DOHH2 (cell line): ENCODE measurements at regions not wholly inside any gene's neighbourhood (a gene's known extent, or its start where the extent isn't known, plus 50 kb on each side); places are given as distances from the start of the nearest gene placed in this dataset.

Experiments
- H3F3A ChIP-seq: fragments of 200-600 bp; sonication (generic), shearing (Covaris generic); 2 replicates; pipeline ENCODE4 v1.6.0; 2016; ENCODE audit warnings: antibody characterized with exemption, mild to moderate bottlenecking; ENCODE audit not compliant: control insufficient read depth, insufficient read depth
- H3K27ac ChIP-seq: fragments of 200-600 bp; sonication (generic); 2 replicates; pipeline ENCODE4 v1.5.1; 2014; ENCODE audit warnings: low read depth, mild to moderate bottlenecking, low read length, moderate library complexity
- H3K27me3 ChIP-seq: fragments of 200-600 bp; sonication (generic); 2 replicates; pipeline ENCODE4 v1.6.1; 2014; ENCODE audit warnings: mild to moderate bottlenecking, low read length, mixed read lengths; ENCODE audit not compliant: control insufficient read depth
- H3K36me3 ChIP-seq: fragments of 200-600 bp; sonication (generic); 2 replicates; pipeline ENCODE4 v1.6.1; 2014; ENCODE audit warnings: mild to moderate bottlenecking, low read length, moderate library complexity, mixed read lengths; ENCODE audit not compliant: control insufficient read depth
- H3K4me1 ChIP-seq: fragments of 200-600 bp; sonication (generic); 2 replicates; pipeline ENCODE4 v1.6.1; 2014; ENCODE audit warnings: mild to moderate bottlenecking, low read length, mixed read lengths; ENCODE audit not compliant: control insufficient read depth
- H3K4me2 ChIP-seq: fragments of 200-600 bp; sonication (generic); 2 replicates; pipeline ENCODE4 v1.6.0; 2014; ENCODE audit warnings: mild to moderate bottlenecking, low read length, moderate library complexity
- H3K4me3 ChIP-seq: fragments of 200-600 bp; sonication (generic); 2 replicates; pipeline ENCODE4 v1.5.1; 2014; ENCODE audit warnings: mild to moderate bottlenecking, low read length, mixed read lengths
- H3K79me2 ChIP-seq: fragments of 200-600 bp; sonication (generic); 2 replicates; pipeline ENCODE4 v1.6.1; 2014; ENCODE audit warnings: mild to moderate bottlenecking, low read length, mixed read lengths; ENCODE audit not compliant: control insufficient read depth
- H3K9me2 ChIP-seq: fragments of 200-600 bp; sonication (generic); replicated peaks from 2 replicates; pipeline ENCODE4 v1.6.1; 2014; ENCODE audit warnings: mild to moderate bottlenecking, low read length, mixed read lengths; ENCODE audit not compliant: control insufficient read depth
- H3K9me3 ChIP-seq: fragments of 200-600 bp; sonication (generic); 2 replicates; pipeline ENCODE4 v1.6.1; 2014; ENCODE audit warnings: antibody characterized with exemption, low read length, mixed read lengths; ENCODE audit not compliant: control insufficient read depth, insufficient read depth
- H4K20me1 ChIP-seq: fragments of 200-600 bp; sonication (generic); 2 replicates; pipeline ENCODE4 v1.6.0; 2014; ENCODE audit warnings: low read depth, mild to moderate bottlenecking, antibody characterized with exemption, low read length, moderate library complexity; ENCODE audit not compliant: control insufficient read depth, insufficient read depth
- CTCF ChIP-seq: fragments of 200-600 bp; sonication (generic); IDR thresholded peaks from one replicate; pipeline ENCODE4 v1.5.1; 2014; ENCODE audit warnings: antibody characterized with exemption, mild to moderate bottlenecking, low read depth, low read length; ENCODE audit not compliant: poor library complexity, severe bottlenecking
- EZH2phosphoT487 ChIP-seq: fragments of 200-600 bp; sonication (generic); IDR thresholded peaks from 2 replicates; pipeline ENCODE4 v1.6.1; 2017; ENCODE audit warnings: borderline replicate concordance, mild to moderate bottlenecking, antibody characterized with exemption, low read length, moderate library complexity, mixed read lengths

DNA sequence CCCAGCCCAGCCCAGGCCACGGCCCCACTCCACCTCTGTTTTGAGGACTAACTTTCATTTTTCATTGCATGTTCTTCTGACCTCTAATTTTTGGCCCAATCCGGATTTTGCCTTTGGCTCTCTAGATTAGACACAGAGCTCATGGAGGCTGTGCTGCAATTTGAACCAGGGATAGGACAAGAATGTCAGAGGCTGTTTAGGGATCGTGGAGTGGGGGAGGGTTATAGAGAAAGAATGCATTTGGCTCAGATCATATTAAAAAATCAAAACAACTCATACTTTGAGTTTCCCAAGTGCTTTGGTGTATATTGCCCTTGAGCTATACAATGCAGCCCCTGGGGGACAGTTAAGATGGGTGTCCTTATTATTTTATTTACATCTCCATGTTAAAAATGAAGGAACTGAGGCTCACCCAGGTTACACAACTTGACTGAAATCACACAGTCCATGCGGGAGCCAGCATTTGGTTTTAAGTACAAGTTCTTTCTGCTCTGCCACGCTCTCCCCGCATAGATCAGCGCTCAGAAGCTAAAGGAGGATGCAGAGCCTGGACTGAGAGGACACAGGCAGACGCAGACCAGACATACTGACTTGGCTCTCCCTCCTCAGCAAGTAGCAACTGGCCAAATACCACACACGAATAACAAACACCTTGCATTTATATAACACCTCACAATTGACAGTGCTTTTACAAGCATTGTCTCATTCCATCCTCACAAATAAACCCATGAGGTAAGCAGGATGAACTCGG is 126.4 kb upstream of the RAI14 start:
- Histone ChIP-seq H3K4me2 (no peak overlapping the region), H3K36me3 (no peaks in the 10 kb centered on the region), H3K79me2 (no peaks in the 10 kb centered on the region), H3K9me3 (no peaks in the 10 kb centered on the region), H3K4me3 (no peak overlapping the region), H3K4me1 (no peaks in the 10 kb centered on the region), H3K27ac (no peak overlapping the region), H3K27me3 (peaks cover 4% of the 10 kb centered on the region; the same call in 1 of the 2 replicates), H3F3A (no peaks in the 10 kb centered on the region), H4K20me1 (no peaks in the 10 kb centered on the region), H3K9me2 (no peaks in the 10 kb centered on the region)
- no peak for TF ChIP-seq CTCF
- TF ChIP-seq EZH2phosphoT487, result no peak

DNA sequence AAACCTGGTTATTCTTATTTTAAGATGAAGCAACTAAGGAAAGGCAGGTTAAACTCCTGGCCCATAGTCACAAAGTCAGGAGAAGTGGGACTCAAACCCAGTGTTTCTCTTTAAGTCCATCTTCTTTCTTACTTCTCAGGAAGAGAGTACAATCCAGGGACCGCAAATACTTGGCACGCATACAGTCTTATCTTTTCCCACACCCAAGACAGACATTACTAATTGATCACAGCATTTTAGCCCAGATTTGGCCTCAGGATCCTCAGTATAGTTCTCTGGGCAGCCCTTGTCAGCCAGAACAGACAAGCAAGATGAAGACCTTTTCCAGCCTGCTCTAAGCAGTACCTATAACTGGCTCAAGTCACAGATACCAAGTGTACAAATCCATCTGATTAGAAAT is 125.5 kb upstream of the RAI14 start:
- Histone ChIP-seq H3K27ac (no peak overlapping the region), H3K9me2 (no peaks in the 10 kb centered on the region), H3F3A (no peaks in the 10 kb centered on the region), H4K20me1 (no peaks in the 10 kb centered on the region), H3K79me2 (no peaks in the 10 kb centered on the region), H3K9me3 (no peaks in the 10 kb centered on the region), H3K4me3 (no peak overlapping the region), H3K36me3 (no peaks in the 10 kb centered on the region), H3K4me1 (no peaks in the 10 kb centered on the region), H3K27me3 (peaks cover 4% of the 10 kb centered on the region; the same call in 1 of the 2 replicates), H3K4me2 (no peak overlapping the region)
- TF ChIP-seq EZH2phosphoT487, result no peak
- TF ChIP-seq CTCF, result no peak

DNA sequence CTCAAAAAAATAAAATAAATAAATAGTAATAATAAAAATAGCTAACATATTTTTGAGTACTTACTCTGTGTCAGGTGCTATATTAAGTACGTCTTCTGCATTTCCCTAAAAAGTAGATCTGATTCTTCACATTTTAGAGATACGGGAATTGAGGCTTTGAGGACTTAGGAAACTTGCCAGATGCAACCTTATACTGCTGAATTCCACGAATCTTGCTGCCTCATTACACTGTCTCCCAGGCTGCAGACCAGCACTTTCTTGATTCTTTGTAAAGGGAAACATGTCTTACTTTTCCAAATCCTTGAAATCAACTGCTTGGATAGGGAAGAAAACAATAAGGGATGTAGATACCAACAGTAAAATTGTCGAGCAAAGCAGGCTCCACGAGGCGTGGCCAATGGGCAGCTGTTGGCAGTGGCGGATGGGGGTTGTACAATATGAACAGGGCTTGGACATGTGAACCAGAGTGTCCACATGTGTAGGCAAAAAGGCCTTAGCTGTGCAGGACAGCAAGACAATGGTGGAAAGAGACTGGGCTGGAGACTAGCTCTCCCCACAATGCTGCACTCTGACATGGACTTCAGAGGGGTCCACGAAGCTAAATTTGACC is 124.3 kb upstream of the RAI14 start:
- H3K36me3 ChIP-seq, result no peaks in the 10 kb centered on the region
- no peaks in the 10 kb centered on the region for H3K4me1 ChIP-seq
- H3K27me3 ChIP-seq, result peaks cover 4% of the 10 kb centered on the region; the same call in 1 of the 2 replicates
- H3K79me2 ChIP-seq, result no peaks in the 10 kb centered on the region
- H3K4me3 ChIP-seq, result no peak overlapping the region
- H4K20me1 ChIP-seq, result no peaks in the 10 kb centered on the region
- no peak overlapping the region for H3K4me2 ChIP-seq
- no peak overlapping the region for H3K27ac ChIP-seq
- TF ChIP-seq EZH2phosphoT487 (no peak), CTCF (no peak)
- no peaks in the 10 kb centered on the region for H3K9me3 ChIP-seq
- H3F3A ChIP-seq, result no peaks in the 10 kb centered on the region
- no peaks in the 10 kb centered on the region for H3K9me2 ChIP-seq
